GM21737 (cell line): ENCODE measurements at regions not wholly inside any gene's neighbourhood (a gene's known extent, or its start where the extent isn't known, plus 50 kb on each side); places are given as distances from the start of the nearest gene placed in this dataset.

Experiments
- ATAC-seq: cut with Tn5 transposase; IDR thresholded peaks from one replicate; pipeline ENCODE4 v1.9.1; 2021; ENCODE audit warnings: mild to moderate bottlenecking, moderate library complexity; ENCODE audit not compliant: unreplicated experiment

DNA sequence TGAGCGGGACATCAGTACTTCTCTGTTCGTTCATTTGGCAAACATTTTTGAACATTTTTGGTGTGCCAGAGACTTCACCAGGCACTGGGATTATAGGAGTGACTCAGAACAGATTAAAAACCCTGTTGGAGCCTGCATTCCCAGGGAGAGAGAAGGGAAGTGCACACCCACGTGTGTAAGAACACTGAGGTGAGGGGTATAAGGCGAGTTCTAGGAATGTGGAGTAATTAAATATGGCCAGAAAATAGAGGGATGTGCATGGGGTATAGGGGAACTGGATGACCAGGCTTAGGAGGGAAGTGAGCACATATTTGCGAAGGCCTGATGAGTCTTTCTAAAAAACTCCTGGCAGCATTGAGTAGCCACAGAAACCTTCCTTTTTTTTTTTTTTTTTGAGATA lies 401.2 kb upstream of the C2CD4B start:
- ATAC-seq = no peak

DNA sequence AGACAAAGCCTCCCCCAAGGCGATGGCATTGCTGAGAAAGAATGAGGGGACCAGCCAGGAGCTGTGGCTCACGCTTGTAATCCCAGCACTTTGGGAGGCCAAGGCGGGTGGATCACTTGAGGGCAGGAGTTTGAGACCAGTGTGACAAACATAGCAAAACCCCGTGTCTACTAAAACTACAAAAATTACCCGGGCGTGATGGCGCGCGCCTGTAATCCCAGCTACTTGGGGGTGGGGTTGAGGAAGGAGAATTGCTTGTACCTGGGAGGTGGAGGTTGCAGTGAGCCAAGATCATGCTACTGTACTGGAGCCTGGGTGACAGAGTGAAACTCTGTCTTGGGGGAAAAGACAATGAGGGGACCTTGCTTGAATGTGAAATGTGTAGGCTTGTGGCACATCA lies 402.4 kb upstream of the C2CD4B start:
- ATAC-seq = no peak

DNA sequence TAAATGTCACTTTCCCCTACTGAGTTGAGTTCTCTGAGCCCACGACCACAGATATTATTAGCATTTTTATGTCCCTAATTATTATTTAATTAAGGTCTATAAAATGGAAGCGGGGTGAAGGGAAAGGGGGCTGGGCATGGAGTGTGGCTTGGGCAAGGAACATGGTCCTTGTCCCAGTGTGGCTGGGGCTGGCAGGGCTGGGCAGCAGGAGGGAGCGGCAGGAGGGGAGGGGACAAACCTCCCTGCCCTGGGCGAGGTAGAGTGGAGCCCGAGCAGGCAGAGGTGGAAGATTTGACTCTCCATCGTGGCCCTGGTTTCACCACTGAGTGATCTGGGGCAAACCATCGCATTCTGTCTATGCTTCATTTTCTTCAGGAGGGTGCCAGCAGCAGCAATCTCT lies 402.9 kb upstream of the C2CD4B start:
- ATAC-seq = no peak

DNA sequence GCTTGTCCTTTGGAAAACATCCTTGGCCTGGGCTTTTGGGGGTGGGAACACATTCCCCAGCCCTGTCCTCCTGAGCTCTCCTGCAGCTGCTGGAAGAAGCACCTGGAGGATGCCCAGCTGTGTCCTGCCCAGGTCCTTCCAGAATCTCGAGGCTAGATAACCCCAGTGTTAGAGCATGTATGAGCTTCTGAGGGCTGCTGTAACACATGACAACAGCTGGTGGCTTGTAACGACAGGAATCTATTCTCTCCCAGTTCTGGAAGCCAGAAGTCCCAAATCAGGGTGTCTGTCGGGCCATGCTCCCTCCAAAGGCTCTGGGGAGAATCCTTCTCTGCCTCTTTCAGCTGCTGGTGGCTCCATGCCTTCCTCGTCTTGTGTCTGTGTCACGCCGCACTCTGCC lies 403.6 kb upstream of the C2CD4B start:
- ATAC-seq = no peak

GRCh38 chr15:62569460-62570404 lies 404.6 kb upstream of the C2CD4B start:
- ATAC-seq = no peak

- ATAC-seq = no peak
Measured at GRCh38 chr15:62570405-62570783, 405.3 kb upstream of the C2CD4B start.

- ATAC-seq = no peak
Measured at GRCh38 chr15:62571072-62571471, 406.0 kb upstream of the C2CD4B start.

GRCh38 chr15:62572797-62573196 lies 407.7 kb upstream of the C2CD4B start:
- no peak for ATAC-seq

DNA sequence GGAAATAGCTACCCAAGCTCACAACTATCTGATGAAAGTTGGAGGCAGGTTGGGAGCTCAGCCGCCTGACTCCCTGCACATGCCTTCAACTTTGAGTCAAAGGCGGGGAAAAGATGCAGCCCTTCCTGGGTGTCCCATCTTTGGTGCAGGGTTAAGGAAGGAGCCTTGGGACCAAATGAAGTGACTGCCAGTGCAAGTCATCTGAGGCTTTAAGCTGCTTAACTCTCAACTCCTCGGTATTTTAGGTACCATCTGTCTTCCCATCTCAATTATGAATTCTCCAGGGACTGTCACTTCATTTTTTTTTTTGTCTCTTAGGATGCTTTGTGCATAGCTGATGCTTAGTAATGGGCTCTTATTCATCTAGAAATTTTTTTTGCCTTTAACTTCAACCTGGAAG lies 408.8 kb upstream of the C2CD4B start:
- ATAC-seq = no peak

- ATAC-seq = no peak
Measured at GRCh38 chr15:62578546-62578945, 413.5 kb upstream of the C2CD4B start.

DNA sequence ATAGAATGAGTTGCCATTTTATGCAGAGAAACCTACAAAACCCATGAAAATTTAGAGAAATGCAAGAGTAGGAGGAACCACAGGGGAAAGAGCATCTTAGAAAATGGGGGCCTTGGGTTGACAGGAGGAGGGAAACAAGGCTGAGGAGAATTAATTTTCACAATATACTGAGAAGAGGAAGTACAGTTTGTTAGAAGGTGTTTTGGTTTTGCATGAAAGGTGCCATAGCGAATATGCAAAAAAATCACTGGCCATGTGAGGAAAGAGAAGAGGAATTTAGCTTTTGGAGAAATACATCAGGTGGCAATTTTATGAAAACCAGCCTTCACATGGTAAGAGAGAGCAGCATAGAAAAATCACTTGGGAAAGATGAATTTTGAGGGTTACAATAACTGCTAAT lies 413.9 kb upstream of the C2CD4B start:
- ATAC-seq = no peak

- no peak for ATAC-seq
Measured at GRCh38 chr15:62579842-62580241, 414.8 kb upstream of the C2CD4B start.

GRCh38 chr15:62582580-62582979 lies 417.5 kb upstream of the C2CD4B start:
- no peak for ATAC-seq

- ATAC-seq = no peak
Measured at GRCh38 chr15:62584301-62585235, 419.5 kb upstream of the C2CD4B start.

GRCh38 chr15:62588938-62589670 lies 424.0 kb upstream of the C2CD4B start:
- no peak for ATAC-seq

DNA sequence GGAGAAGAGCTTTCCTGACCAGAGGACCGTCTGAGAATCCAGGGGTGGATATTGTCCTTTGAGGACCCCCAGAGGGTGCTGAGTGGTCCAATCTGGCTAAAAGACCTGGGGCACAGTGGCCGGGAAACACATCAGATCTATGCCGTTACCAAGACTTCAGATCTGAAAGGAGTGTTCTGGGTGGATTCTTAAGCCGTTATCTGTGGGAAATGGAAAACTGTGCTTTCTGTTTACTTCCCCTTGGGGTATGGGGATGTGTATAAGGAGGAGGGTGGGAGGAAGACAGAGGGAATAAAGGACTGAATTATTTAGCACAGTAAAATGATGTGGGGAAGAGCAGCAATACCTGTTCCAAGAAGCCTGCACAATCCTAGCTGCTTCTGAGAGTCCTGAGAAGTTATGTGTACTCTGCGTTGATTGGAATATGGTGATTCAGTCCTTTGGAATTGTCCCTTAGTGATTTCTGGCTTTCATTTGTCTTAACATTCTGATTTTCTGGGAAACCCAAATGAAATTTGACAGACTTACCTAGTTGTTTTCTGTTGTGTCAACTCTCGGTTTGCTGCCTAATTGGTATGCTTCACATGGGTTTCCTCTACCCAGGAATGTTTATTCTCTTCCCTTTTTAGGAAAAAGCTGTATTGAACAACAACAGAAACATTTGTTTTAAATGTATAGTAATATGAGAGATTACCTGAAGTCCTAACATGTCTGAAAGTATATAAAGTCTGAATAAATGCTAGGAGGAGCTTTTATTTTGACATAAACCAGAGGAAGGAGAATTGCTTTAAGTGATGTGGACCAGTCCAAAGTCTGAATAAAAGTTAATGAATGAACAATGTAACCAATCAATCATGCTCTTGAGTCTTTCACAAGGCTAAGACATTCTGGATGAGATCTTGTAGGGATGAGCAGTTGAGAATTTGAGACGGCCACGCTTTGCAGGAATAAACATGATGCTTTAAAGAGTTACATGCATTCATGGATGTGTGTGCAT lies 427.1 kb upstream of the C2CD4B start:
- ATAC-seq = no peak

GRCh38 chr15:62592920-62593319 lies 427.8 kb upstream of the C2CD4B start:
- no peak for ATAC-seq

- ATAC-seq = no peak
Measured at GRCh38 chr15:62593681-62594399, 428.8 kb upstream of the C2CD4B start.

DNA sequence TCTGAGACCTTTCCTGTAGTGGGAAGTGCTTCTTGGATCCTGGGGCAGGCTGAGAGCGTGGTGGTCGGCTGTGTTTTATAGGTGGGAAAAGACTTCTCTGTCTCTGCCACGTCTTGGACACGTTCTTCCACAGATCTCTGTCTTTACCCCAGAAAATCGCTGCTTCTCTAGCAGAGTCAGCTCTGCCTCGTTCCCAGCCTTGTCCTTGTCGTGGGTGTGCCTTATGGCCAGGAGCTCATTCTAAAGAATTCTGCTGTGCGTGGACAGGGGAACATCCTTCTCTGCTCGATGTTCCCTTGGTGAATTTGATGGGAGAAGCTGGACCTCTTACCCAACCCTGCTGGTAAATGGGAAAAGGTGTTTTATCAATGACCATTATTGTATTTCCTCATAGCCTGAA lies 433.1 kb upstream of the C2CD4B start:
- no peak for ATAC-seq
